GM21528 (cell line): ENCODE measurements at regions not wholly inside any gene's neighbourhood (a gene's known extent, or its start where the extent isn't known, plus 50 kb on each side); places are given as distances from the start of the nearest gene placed in this dataset.

Source experiments
- ATAC-seq: cut with Tn5 transposase; IDR thresholded peaks from one replicate; pipeline ENCODE4 v1.9.1; 2021; ENCODE audit warnings: mild to moderate bottlenecking, moderate library complexity; ENCODE audit not compliant: unreplicated experiment, low FRiP score

DNA sequence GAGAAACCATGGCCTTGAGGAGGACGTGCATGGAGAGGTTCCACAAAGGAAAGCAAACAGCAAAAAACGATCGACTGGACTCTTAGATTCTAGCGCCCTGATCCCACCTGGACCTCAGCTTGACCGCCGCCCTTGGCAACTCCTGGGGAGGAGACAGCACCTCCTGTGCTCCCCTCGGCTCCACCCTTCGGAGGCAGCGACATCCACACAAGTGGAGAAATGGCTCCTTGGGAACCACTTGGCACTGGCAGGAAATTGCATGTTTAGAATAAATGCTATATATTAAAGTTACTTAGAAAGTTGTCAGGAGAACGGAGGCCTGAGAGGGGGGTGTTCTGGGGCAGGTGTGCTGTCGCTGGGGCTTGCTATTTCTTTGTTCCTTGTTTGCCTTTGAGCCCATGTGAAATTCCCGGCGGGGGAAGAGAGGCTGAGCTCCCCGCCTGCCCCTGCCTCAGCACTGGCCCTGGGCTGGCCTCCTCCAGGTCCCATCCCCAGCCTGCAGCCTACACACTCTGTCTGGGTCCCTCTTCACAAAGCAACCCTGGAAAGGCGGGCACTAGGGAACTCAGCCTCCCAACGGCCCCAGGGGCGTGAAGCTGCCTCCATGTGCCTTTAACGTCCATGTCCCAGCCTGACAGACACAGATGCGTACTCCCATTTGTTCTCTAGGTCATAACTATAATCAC is 395.3 kb downstream of the BRD1 start:
- ATAC-seq = no peak

DNA sequence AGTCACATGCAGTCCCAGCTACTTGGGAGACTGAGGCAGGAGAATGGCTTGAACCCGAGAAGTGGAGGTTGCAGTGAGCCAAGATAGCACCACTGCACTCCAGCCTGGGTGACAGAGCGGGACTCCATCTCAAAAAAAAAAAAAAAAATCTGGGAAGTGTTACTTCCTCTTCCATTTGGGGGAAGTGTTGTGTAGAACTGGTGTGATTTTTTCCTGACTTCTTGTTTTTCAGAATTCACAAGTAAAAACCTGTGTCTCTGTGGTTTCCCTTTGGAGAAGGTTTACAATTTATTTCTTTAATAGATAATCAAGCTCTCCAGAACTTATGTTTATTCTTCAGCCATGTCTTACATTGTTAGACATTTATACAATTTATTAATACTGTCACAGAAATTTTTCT is 396.1 kb downstream of the BRD1 start:
- ATAC-seq = no peak

DNA sequence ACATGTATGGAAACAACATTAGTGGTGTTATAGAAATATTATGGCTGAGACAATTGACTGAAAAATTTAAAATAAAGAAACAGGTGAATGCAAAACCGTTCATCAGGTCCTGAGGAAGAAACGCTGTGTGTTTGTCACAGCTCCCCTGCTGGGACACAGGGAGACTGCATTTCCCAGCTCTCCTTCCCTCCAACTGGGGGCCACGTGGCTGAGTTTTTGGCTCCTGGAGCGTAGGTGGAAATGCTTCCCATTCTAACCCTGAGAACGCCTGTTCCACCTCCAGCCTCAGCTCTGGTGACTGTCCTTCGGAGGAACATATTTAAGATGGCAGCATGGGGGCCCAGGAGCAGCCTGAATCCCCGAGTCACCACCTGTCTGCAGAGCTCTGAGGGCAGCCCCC is 398.6 kb downstream of the BRD1 start:
- ATAC-seq = no peak

- ATAC-seq = no peak
These were observed 399.7 kb downstream of the BRD1 start for GRCh38 chr22:49427941-49428340.

DNA sequence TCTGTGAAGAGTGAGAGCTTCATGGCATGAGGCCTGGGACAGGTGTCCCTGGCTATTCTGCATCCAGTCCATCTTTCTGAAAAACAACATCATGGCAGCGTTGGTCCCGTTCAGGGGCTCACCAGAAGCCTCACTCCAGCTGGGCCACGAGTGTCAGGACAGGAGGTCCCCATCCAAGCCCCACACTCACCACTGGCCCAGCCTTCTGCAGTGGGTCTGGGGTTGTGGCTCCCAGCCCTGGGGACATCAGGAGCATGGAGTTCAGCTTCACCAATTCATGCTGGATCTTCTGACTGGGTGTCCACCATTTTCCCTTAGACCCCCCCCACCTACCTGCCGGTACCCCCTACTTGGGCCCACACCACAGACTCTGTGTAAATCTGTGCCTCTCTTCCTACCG is 400.3 kb downstream of the BRD1 start:
- no peak for ATAC-seq

DNA sequence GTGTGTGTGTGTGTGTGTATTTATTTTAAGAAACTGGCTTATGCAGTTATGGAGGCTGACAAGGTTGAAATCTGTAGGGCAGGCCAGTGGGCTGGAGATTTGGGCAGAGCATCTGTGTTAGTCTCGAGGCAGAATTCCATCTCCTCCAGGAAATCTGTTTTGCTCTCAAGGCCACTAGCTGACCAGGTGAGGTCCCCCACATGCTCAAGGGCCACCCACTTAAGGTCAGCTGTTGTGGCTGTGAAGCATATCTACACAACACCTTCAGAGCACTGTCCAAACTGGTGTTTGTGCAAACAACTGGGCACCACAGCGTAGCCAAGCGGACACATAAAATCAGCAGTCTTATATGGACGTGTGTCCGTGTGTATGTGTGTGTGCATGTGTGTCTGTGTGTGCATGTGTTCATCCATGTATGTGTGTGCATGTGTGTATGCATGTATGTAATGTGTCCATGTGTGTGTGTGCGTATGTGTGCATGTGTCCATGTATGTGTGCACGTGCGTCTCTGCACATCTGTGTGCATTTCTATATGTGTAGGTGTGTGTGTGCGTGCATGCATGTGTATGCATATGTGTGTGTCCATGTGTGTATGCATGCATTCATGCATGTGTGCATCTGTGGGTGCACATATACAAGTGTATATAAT is 400.9 kb downstream of the BRD1 start:
- ATAC-seq = no peak

GRCh38 chr22:49426098-49426497 is 401.6 kb downstream of the BRD1 start:
- ATAC-seq = no peak

DNA sequence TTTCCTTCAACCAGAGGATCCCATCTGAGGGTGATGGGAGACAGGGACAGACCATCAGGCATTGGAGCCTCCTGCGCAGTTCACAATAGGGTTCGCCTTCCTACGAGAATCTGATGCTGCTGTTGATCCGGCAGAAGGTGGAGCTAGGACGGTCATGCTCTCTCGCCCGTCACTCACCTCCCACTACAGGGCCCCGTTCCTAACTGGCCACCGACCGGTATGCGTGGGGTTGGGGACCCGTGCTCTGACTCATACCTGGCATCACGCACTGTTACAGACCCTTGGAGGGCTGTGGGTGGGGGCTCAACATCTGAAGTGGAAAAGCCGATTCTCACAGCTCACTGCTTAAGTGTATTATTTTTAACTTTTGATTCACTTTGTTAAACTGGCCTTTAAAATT is 402.3 kb downstream of the BRD1 start:
- ATAC-seq = no peak

- ATAC-seq = no peak
These were observed 402.8 kb downstream of the BRD1 start for GRCh38 chr22:49424893-49425270.

- no peak for ATAC-seq
These were observed 404.5 kb downstream of the BRD1 start for GRCh38 chr22:49423125-49423650.

- ATAC-seq = no peak
These were observed 405.0 kb downstream of the BRD1 start for GRCh38 chr22:49422701-49423100.

- ATAC-seq = no peak
These were observed 407.0 kb downstream of the BRD1 start for GRCh38 chr22:49420651-49421050.

DNA sequence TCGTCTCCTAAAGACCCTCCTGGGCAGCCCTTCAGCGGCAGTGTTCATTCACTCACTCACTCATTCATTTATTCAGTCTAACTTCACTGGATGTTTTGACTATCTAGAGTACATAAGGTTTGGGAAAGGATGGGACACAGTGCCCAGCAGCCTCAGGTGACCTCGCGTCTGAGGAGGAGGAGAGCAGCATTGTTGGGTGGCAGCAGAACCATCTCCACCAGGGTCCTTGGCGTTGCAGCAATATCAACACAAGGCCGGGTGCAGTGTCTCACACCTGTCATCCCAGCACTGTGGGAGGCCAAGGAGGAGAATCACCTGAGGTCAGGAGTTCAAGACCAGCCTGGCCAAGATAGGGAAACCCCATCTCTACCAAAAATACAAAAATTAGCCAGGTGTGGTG is 408.0 kb downstream of the BRD1 start:
- ATAC-seq = no peak

DNA sequence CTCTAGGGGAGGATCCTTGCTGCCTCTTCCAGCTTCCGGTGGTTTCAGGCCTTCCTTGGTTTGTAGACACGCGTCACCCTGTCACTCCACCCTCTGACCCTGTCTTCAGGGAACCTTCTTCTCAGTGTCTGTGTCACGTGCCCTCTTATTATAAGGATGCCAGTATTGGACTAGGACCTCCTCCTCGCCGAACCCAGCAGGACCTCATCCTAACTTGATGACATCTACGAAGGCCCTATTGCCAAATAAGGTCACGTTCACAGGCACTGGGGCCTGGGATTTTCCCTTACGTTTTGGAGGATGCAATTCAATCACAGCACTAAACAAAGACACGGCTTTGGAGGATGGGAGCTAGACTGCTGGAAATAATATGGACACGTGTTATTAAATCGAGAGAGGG is 408.7 kb downstream of the BRD1 start:
- no peak for ATAC-seq

DNA sequence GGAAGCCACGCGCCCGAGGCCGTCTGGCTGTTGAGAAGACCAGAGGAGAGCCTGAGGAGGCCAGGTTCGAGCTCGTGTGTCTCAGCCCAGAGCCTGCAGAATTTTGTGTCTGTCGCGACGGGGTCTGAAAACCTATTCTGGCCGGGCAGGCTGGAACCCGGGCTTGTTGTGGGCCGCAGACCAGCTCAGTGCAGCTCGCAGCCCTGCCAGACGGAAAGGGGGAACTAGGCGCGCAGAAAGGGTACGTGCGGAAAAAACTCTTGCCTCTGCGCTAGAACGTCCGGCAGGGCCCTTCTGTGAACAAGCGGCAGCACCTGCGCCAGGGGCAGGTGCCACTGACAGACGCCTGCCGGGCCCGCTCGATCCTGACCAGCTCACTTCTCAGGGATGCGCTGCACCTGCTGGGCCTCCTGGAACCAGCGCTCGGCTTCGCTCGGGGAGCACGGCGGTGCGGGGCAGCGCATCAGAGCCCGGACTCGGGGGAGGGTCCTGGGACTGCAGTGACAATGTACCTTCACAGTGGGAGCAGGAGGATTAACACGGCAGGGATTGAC is 409.3 kb downstream of the BRD1 start:
- ATAC-seq = no peak

DNA sequence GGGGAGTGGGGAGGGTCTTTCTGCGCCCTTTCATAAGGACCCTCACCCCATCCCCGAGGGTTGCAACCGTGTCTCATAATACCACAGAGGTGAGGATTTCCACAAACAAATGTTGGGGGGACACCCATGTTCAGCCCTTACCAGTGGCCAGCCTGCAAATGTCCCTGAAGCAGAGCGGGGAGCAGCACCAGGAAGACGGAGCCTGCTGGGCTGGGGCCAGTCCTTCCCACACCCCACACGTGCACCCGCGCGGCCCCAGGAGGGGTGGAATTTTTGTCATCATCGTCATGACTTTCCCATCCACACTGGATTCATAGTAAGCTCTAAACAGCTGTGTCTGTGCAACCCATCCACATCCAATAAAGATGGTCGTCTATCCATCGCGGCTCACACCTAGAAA is 409.8 kb downstream of the BRD1 start:
- no peak for ATAC-seq

DNA sequence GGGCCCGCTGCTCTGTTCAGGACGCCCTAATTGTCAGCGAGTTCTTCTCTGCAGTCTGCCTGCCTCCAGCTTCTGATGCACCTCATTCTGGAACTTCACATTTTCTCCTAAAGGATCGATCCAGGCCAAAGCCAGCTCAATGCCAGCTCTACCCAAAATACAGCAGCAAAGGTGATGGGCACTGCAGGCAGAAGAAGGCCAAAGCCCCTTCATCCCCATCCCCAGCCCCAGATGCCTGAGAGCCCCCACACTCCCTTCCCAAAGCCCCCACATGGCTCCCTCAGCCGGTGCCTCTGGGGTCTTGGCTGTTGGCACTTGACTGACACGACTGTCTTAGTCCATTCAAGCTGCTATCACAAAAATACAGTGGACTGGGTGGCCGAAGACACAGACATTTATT is 410.3 kb downstream of the BRD1 start:
- no peak for ATAC-seq

DNA sequence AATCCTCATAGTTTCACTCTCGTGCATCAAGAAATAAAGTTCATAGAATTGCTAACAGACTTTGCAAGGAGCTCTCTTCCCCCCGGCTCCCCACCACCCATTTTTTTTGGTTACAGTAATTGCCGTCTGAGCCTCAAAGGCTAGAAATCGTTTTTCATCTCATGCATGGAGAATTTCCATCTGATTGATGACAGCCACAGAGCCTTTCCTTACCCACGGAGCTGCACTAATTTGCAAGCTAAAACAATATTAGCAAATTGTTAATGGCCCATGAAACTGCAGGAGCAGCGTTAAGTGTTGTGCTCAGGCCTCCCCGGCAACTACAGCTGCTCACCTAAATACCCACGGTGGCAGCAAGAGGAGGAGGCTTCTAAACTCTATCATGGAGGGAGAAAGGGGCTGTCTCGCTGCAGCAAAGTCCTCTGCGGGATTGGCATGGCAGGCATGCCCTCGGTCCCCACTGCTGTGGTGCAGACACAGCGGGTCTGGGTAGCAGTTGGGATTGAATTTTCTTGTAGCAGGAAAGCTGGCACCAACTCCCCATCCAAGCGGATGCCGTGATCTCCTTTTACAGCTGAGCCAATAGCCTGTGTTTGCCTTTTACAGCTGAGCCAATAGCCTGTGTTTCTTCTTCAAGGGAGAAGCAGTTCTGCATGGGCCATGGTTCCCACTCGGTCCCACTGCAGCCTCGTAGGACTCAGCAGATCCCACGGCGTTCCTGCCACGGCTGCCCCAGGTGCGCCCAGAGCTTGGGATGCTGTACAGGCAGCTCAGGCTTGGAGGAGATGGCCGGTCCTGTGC is 412.3 kb downstream of the BRD1 start:
- ATAC-seq = no peak

DNA sequence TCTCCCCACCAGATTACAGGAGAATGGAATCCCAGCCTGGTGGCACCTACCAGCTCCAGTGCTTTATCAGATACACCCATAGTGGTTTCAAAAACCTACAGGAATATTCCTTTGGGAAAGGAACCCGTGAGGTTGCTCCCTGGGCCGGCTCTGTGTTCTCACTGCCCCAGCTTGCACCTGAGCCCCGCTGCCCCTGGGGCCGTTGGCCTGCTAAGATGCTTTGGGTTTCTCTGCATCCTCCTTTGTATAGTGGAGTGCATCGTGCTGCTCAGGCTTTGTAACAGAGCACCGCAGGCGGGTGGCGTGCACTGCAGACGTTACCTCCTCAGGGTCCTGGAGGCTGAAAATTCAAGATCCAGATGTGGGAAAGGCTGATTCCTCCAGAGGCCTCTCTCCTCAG is 414.1 kb downstream of the BRD1 start:
- no peak for ATAC-seq

DNA sequence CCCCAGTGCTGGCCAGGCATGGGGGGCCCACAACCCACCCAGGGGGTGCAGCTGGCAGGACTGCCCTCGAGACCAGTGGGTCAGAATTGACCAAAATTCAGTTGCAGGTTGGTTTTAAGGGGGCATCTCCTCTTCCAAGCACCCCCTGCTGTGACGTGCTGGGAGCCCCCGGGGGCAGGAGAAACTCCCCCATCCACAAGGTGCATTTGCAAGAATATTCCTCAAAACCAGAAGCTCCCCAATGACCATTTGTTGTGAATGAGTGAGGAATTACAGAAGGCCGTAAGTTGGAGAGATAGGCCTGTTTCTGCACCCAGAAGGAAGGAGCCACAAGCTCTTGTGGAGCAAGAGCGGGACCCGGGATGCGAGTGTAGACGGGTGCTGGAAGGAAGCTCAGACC is 414.5 kb downstream of the BRD1 start:
- no peak for ATAC-seq

- no peak for ATAC-seq
These were observed 415.4 kb downstream of the BRD1 start for GRCh38 chr22:49412236-49412635.
